Endothelial cell of umbilical vein (primary cell): ENCODE measurements at regions not wholly inside any gene's neighbourhood (a gene's known extent, or its start where the extent isn't known, plus 50 kb on each side); places are given as distances from the start of the nearest gene placed in this dataset.

Experiments used
- BruUV-seq: library from RNA; stranded (reverse); fragments of 400-500 nt; replicated peaks from 2 replicates; lab custom pipeline; 2021; lab: Mats Ljungman, UMichigan
- CTCF ChIA-PET: fragments of 300-600, 350-600 bp; sonication (Branson Sonifier 250); formaldehyde crosslinking; loops from one replicate; lab custom pipeline; 2021; ENCODE audit warnings: antibody characterized with exemption, inconsistent platforms; lab: Charles Lee
- POLR2A ChIA-PET: fragments of 300-600, 350-600 bp; sonication (Branson Sonifier 250); formaldehyde crosslinking; loops from one replicate; lab custom pipeline; 2021; ENCODE audit warnings: antibody characterized with exemption, inconsistent platforms; lab: Charles Lee
- DNase-seq: peaks from one replicate; pipeline ENCODE4 v3.0.0-alpha.2; 2011; ENCODE audit warnings: low read depth, low spot score
- FAIRE-seq: peaks from 2 replicates; lab custom pipeline; 2011; peaks lifted over from hg19 to GRCh38; lab: Jason Lieb, UNC
- H2AFZ ChIP-seq: 2 replicates; pipeline ENCODE4 v1.6.0; 2012; ENCODE audit warnings: low read depth, low read length, control low read depth, inconsistent platforms
- H3K27ac ChIP-seq: 2 replicates; pipeline ENCODE4 v1.5.1; 2011; ENCODE audit warnings: low read depth, mild to moderate bottlenecking, control low read depth, low read length, moderate library complexity; ENCODE audit not compliant: insufficient read depth
- H3K27me3 ChIP-seq, 2 experiments: 2 replicates each; pipeline versions ENCODE4 v1.6.0 to v1.6.1; 2011; ENCODE audit warnings: low read length in 2 of 2, mixed read lengths in 1 of 2; ENCODE audit not compliant: control insufficient read depth in 2 of 2, insufficient read depth in 2 of 2
- H3K36me3 ChIP-seq, 2 experiments: 2 replicates in 1 of 2; 3 replicates in 1 of 2; pipeline ENCODE4 v1.5.1; 2011; ENCODE audit warnings: low read length in 2 of 2, mild to moderate bottlenecking in 1 of 2, moderate library complexity in 1 of 2; ENCODE audit not compliant: control insufficient read depth in 2 of 2, insufficient read depth in 2 of 2; ENCODE audit errors: extremely low read depth in 1 of 2
- H3K4me1 ChIP-seq: 3 replicates; pipeline ENCODE4 v1.5.1; 2011; ENCODE audit warnings: mild to moderate bottlenecking, low read length; ENCODE audit not compliant: control insufficient read depth, insufficient read depth; ENCODE audit errors: extremely low read depth
- H3K4me2 ChIP-seq: 2 replicates; pipeline ENCODE4 v1.6.1; 2011; ENCODE audit warnings: low read length, control low read depth, mixed read lengths; ENCODE audit not compliant: insufficient read depth
- H3K4me3 ChIP-seq, 3 experiments: fragments of 200-600 bp in 1 of 3; sonication (generic), shearing (Covaris generic) in 1 of 3; replicated peaks in 1 of 3; 2 replicates each; pipeline ENCODE4 v1.5.1; 2011 to 2016; ENCODE audit warnings: control low read depth in 3 of 3, low read length in 3 of 3, mild to moderate bottlenecking in 2 of 3, inconsistent platforms in 1 of 3, low read depth in 1 of 3, moderate library complexity in 1 of 3; ENCODE audit not compliant: insufficient read depth in 1 of 3
- H3K79me2 ChIP-seq: 2 replicates; pipeline ENCODE4 v1.6.0; 2012; ENCODE audit warnings: low read length, inconsistent platforms; ENCODE audit not compliant: control insufficient read depth, insufficient read depth
- H3K9ac ChIP-seq: replicated peaks from 2 replicates; pipeline ENCODE3; 2011; ENCODE audit warnings: low read length, control low read depth; ENCODE audit not compliant: insufficient read depth; ENCODE audit errors: extremely low read depth
- H3K9me1 ChIP-seq: replicated peaks from 3 replicates; pipeline ENCODE4 v1.6.0; 2011; ENCODE audit warnings: mild to moderate bottlenecking, low read length; ENCODE audit not compliant: control insufficient read depth, insufficient read depth; ENCODE audit errors: extremely low read depth
- H3K9me3 ChIP-seq: replicated peaks from 2 replicates; pipeline ENCODE4 v1.5.1; 2012; ENCODE audit warnings: low read length, inconsistent platforms; ENCODE audit not compliant: control insufficient read depth, insufficient read depth
- H4K20me1 ChIP-seq: replicated peaks from 2 replicates; pipeline ENCODE3; 2011; ENCODE audit warnings: mild to moderate bottlenecking, low read length; ENCODE audit not compliant: control insufficient read depth, insufficient read depth; ENCODE audit errors: extremely low read depth
- EZH2 ChIP-seq: IDR thresholded peaks from 2 replicates; pipeline ENCODE4 v1.6.1; 2012; ENCODE audit warnings: borderline replicate concordance, low read depth, mild to moderate bottlenecking, moderate library complexity, low read length, inconsistent platforms; ENCODE audit not compliant: severe bottlenecking
- FOS ChIP-seq: IDR thresholded peaks from 2 replicates; pipeline ENCODE4 v1.6.1; 2011; ENCODE audit warnings: mild to moderate bottlenecking, low read length, moderate library complexity, borderline replicate concordance; ENCODE audit not compliant: insufficient read depth
- GATA2 ChIP-seq: IDR thresholded peaks from 2 replicates; pipeline ENCODE4 v1.7.0; 2011; ENCODE audit warnings: low read depth, mild to moderate bottlenecking, moderate library complexity, mixed read lengths, low read length; ENCODE audit not compliant: insufficient read length, insufficient read depth
- JUN ChIP-seq: IDR thresholded peaks from 2 replicates; pipeline ENCODE4 v1.6.1; 2011; ENCODE audit warnings: borderline replicate concordance, low read depth; ENCODE audit not compliant: insufficient read length, insufficient read depth
- MYC ChIP-seq: IDR thresholded peaks from one replicate; pipeline ENCODE4 v1.6.1; 2011; ENCODE audit warnings: mild to moderate bottlenecking, low read depth, low read length
- POLR2A ChIP-seq: IDR thresholded peaks from 2 replicates; pipeline ENCODE4 v1.6.1; 2012; ENCODE audit warnings: low read depth, mild to moderate bottlenecking, control low read depth, low read length
- POLR2AphosphoS5 ChIP-seq: IDR thresholded peaks from 2 replicates; pipeline ENCODE4 v1.6.1; 2012; ENCODE audit warnings: low read depth, mild to moderate bottlenecking, control low read depth, low read length, moderate library complexity; ENCODE audit not compliant: insufficient read depth
- dilution Hi-C: fragments of 300-500 bp; cut with MboI; formaldehyde crosslinking; loops from one replicate; pipeline ENCODE4 v1.15.0; 2019; ENCODE audit warnings: low sequenced_read_pairs; ENCODE audit not compliant: extremely low pct_ligation_motif_present
- intact Hi-C: fragments of 100-400 bp; cut with micrococcal nuclease; formaldehyde crosslinking; loops from one replicate; pipeline ENCODE4 v1.10.0; 2022
- TF ChIP-seq, protein P1 (sequence below): IDR thresholded peaks from 2 replicates; pipeline ENCODE4 v1.6.1; 2011; ENCODE audit not compliant: insufficient read depth, insufficient read length
- TF ChIP-seq, protein P2 (sequence below), 2 donors: IDR thresholded peaks; 1 replicate in 1 of 2; 2 replicates in 1 of 2; pipeline ENCODE4 v1.5.1; 2011; ENCODE audit warnings: low read length in 2 of 2, mild to moderate bottlenecking in 2 of 2, moderate library complexity in 2 of 2, control low read depth in 1 of 2, inconsistent platforms in 1 of 2, low read depth in 1 of 2; ENCODE audit not compliant: insufficient read depth in 1 of 2; ENCODE audit errors: extremely low read depth in 1 of 2

DNA sequence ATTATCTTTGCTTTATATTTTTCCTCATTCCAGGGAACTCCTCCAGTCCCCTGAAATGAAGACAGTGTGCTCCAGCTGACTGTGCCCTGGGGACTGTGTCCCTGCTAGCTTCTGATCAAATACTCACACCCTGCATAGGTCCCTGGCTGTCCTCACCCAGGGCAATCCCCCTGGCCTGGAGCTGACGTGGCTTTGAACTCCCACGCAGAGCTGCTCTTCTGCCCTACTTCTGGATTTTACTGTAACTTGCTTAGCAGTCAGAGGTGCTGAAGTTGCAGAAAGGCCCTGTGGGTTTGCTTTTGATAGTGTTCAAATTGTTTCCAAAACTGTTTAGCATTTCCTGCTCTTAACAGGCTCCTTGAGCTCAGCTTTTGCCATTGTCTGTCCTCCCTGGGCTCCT, 186.5 kb downstream of the FASLG start:
- no peak overlapping the region for H3K4me3 ChIP-seq
- no peaks in the 10 kb centered on the region for H3K79me2 ChIP-seq
- no peak for TF ChIP-seq POLR2AphosphoS5
- no peak for TF ChIP-seq FOS
- TF ChIP-seq JUN = no peak
- no peak for TF ChIP-seq MYC
- TF ChIP-seq EZH2 = no peak
- TF ChIP-seq POLR2A = no peak
- TF ChIP-seq, protein P1, sequence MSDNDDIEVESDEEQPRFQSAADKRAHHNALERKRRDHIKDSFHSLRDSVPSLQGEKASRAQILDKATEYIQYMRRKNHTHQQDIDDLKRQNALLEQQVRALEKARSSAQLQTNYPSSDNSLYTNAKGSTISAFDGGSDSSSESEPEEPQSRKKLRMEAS = no peak
- POLR2A ChIA-PET = no interaction called here
- H3K4me1 ChIP-seq = peaks cover 3% of the 10 kb centered on the region
- no peak overlapping the region for H3K9ac ChIP-seq
- no peak for FAIRE-seq
- no peak for DNase-seq
- no TSS peak for BruUV-seq
- CTCF ChIA-PET = interaction anchor here (3.1 kb wide), 1 partner anchor 10 kb away, joined by 13 read pairs; no protein-coding TSS in a partner anchor
- no peaks in the 10 kb centered on the region for H4K20me1 ChIP-seq
- H3K4me2 ChIP-seq = no peak overlapping the region
- H3K9me1 ChIP-seq = no peaks in the 10 kb centered on the region
- dilution Hi-C loops (no loop called here), intact Hi-C loops (no loop called here)
- H3K9me3 ChIP-seq = no peaks in the 10 kb centered on the region
- H2AFZ ChIP-seq = no peak overlapping the region
- no peaks in the 10 kb centered on the region for H3K36me3 ChIP-seq
- H3K27ac ChIP-seq = no peak overlapping the region
- no peaks in the 10 kb centered on the region for H3K27me3 ChIP-seq

DNA sequence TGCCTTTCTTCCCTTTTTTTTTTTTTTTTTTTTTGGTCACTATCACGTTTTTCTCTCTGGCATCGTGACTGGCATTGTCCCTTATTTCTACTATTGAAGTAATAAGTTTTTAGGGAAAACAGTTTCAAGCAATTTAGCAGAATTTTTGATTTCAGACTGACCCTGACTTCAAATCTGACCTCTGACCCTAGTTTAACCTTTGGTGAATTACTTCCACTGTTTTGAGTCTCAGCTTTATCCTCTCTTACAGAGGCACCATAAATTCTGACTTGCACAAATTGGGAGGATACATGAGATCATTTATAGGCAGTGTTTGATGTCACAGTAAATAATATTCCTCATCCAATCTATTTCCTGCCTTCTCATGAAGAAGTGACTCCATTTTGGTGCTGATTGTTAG, 187.0 kb downstream of the FASLG start:
- dilution Hi-C loops (no loop called here), intact Hi-C loops (no loop called here)
- H3K9ac ChIP-seq = no peak overlapping the region
- H3K9me3 ChIP-seq = no peaks in the 10 kb centered on the region
- FAIRE-seq (no peak), DNase-seq (no peak)
- no peak overlapping the region for H2AFZ ChIP-seq
- no peaks in the 10 kb centered on the region for H4K20me1 ChIP-seq
- peaks cover 3% of the 10 kb centered on the region for H3K4me1 ChIP-seq
- H3K36me3 ChIP-seq = no peaks in the 10 kb centered on the region
- no peaks in the 10 kb centered on the region for H3K27me3 ChIP-seq
- no peak overlapping the region for H3K4me2 ChIP-seq
- POLR2A ChIA-PET = no interaction called here
- TF ChIP-seq, protein P2, sequence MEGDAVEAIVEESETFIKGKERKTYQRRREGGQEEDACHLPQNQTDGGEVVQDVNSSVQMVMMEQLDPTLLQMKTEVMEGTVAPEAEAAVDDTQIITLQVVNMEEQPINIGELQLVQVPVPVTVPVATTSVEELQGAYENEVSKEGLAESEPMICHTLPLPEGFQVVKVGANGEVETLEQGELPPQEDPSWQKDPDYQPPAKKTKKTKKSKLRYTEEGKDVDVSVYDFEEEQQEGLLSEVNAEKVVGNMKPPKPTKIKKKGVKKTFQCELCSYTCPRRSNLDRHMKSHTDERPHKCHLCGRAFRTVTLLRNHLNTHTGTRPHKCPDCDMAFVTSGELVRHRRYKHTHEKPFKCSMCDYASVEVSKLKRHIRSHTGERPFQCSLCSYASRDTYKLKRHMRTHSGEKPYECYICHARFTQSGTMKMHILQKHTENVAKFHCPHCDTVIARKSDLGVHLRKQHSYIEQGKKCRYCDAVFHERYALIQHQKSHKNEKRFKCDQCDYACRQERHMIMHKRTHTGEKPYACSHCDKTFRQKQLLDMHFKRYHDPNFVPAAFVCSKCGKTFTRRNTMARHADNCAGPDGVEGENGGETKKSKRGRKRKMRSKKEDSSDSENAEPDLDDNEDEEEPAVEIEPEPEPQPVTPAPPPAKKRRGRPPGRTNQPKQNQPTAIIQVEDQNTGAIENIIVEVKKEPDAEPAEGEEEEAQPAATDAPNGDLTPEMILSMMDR (IDR thresholded peaks at IDR 0.05; ENCODE audit: extremely low read depth in 1 of 2, insufficient read depth in 1 of 2, low read depth in 1 of 2, low read length in 2 of 2) = no peak
- TF ChIP-seq EZH2 (no peak), JUN (no peak), FOS (no peak), POLR2A (no peak), POLR2AphosphoS5 (no peak), MYC (no peak), GATA2 (no peak)
- TF ChIP-seq, protein P1 = no peak
- BruUV-seq = no TSS peak
- CTCF ChIA-PET = interaction anchor here (1.2 to 3.1 kb wide), 2 partner anchors 10 to 13 kb away, joined by 4 to 13 read pairs; no protein-coding TSS in a partner anchor
- H3K9me1 ChIP-seq = no peaks in the 10 kb centered on the region
- H3K79me2 ChIP-seq = no peaks in the 10 kb centered on the region
- no peak overlapping the region for H3K27ac ChIP-seq
- no peak overlapping the region for H3K4me3 ChIP-seq
